ENCODE measurements at regions not wholly inside any gene's neighbourhood (a gene's known extent, or its start where the extent isn't known, plus 50 kb on each side); places are given as distances from the start of the nearest gene placed in this dataset.

DNA sequence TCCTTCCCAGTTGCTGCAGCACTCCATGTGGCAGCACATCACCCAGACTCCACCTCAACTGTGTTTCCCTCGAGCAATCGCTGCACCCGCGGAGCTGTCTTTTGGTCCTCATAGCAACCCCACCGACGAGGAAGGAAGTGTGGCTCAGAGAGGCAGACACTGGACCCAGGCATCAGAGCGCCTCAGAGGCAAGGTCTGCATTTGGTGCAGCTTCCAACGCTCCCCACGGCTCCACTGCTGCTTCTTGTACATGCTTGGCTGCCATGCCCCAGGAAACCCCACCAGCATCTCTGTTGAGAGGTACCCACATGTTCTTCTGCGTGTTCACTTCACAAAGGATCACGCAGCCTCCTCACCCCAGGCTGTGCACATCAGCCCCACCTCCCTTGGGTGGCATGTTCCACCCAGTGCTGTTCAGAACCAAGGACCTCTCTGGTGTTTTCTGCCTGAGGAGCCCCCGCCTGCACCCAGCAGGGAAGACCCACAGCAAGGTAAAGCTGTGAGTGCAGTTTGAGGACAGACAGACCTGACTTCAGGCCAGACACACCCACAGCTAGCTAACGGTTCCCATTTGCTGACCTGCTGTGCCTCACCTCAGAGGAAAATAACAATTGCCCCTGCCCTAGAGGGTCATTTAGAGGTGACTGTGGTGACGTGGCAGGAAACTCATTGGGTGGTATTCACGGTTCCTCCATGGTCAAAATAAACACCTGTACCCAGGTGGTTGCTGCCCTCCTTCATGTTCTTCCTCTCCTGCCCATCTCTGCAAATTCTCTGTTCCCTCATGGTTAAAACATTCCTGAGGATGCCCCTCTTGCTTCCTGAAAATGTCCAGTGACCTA, 326.3 kb upstream of the MYT1L start:
- 61% methylated on average over 12 of the region's 15 CpGs for WGBS
- no peak for DNase-seq (ENCODE audit: low spot score in 2 of 2)
- Histone ChIP-seq H3K9me3 (no peaks in the 10 kb centered on the region), H3K36me3 (no peaks in the 10 kb centered on the region), H3K27ac (no peak overlapping the region), H3K4me3 (no peak overlapping the region), H3K4me1 (peaks cover 5% of the 10 kb centered on the region), H3K27me3 (peaks cover 4% of the 10 kb centered on the region)
- no peak for TF ChIP-seq POLR2A (IDR thresholded peaks at IDR 0.05)
- TF ChIP-seq, protein P1, sequence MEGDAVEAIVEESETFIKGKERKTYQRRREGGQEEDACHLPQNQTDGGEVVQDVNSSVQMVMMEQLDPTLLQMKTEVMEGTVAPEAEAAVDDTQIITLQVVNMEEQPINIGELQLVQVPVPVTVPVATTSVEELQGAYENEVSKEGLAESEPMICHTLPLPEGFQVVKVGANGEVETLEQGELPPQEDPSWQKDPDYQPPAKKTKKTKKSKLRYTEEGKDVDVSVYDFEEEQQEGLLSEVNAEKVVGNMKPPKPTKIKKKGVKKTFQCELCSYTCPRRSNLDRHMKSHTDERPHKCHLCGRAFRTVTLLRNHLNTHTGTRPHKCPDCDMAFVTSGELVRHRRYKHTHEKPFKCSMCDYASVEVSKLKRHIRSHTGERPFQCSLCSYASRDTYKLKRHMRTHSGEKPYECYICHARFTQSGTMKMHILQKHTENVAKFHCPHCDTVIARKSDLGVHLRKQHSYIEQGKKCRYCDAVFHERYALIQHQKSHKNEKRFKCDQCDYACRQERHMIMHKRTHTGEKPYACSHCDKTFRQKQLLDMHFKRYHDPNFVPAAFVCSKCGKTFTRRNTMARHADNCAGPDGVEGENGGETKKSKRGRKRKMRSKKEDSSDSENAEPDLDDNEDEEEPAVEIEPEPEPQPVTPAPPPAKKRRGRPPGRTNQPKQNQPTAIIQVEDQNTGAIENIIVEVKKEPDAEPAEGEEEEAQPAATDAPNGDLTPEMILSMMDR (IDR thresholded peaks at IDR 0.05): no peak
- no peak for TF ChIP-seq EP300 (IDR thresholded peaks at IDR 0.05)
- TF ChIP-seq POLR2AphosphoS5 (IDR thresholded peaks at IDR 0.05): no peak

GRCh38 chr2:2656115-2657011, 325.3 kb upstream of the MYT1L start:
- Histone ChIP-seq H3K4me1 (peaks cover 5% of the 10 kb centered on the region), H3K36me3 (no peaks in the 10 kb centered on the region), H3K27ac (no peak overlapping the region), H3K9me3 (no peaks in the 10 kb centered on the region), H3K27me3 (peaks cover 4% of the 10 kb centered on the region), H3K4me3 (no peak overlapping the region)
- TF ChIP-seq, protein P1 (IDR thresholded peaks at IDR 0.05): no peak
- TF ChIP-seq POLR2AphosphoS5 (IDR thresholded peaks at IDR 0.05) (no peak), EP300 (IDR thresholded peaks at IDR 0.05) (no peak), POLR2A (IDR thresholded peaks at IDR 0.05) (no peak)
- no peak for DNase-seq (ENCODE audit: low spot score in 2 of 2)
- 34% methylated on average over 21 of the region's 21 CpGs for WGBS

DNA sequence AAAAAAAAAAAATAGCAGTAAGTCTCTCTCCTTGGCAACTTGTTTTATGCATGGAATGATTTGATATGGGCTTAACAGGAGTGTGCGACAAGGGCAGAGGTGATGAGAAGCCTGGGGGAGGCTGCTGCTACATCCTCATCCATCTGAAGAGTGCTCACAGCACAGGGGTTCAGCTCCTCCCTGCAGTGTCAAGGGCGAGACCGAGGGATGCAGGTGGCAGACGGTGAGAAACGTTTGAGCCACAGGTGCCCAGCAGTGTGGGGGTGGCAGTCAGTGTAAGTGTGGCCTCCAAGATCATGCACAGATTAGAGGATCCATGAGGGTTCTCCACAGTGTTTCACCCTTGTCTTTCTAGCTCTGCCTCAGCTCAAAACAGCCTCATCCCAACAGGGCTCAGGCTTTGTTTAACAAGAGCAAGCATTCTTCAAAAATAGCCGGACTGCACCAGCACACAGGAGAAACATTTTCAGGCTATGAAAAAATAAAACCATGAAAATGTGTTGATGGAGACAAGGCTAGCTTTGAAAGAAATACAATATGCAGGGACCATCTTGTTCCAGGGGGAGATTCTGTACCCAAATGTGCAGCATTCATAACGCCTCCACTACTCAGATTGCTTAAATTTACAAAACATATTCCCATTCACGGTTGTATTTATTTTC, 324.5 kb upstream of the MYT1L start:
- WGBS: 52% methylated on average over 8 of the region's 8 CpGs
- TF ChIP-seq POLR2AphosphoS5 (IDR thresholded peaks at IDR 0.05) (no peak), POLR2A (IDR thresholded peaks at IDR 0.05) (no peak), EP300 (IDR thresholded peaks at IDR 0.05) (no peak)
- TF ChIP-seq, protein P1 (IDR thresholded peaks at IDR 0.05): no peak
- no peak for DNase-seq (ENCODE audit: low spot score in 2 of 2)
- H3K27me3 ChIP-seq: peaks cover 4% of the 10 kb centered on the region
- no peak overlapping the region for H3K27ac ChIP-seq
- no peaks in the 10 kb centered on the region for H3K36me3 ChIP-seq
- no peaks in the 10 kb centered on the region for H3K9me3 ChIP-seq
- peaks cover 5% of the 10 kb centered on the region for H3K4me1 ChIP-seq
- no peak overlapping the region for H3K4me3 ChIP-seq

- H3K4me3 ChIP-seq: no peak overlapping the region
- peaks cover 5% of the 10 kb centered on the region for H3K4me1 ChIP-seq
- no peak for DNase-seq (ENCODE audit: low spot score in 2 of 2)
- H3K9me3 ChIP-seq: no peaks in the 10 kb centered on the region
- 70% methylated on average over 5 of the region's 5 CpGs for WGBS
- no peaks in the 10 kb centered on the region for H3K36me3 ChIP-seq
- TF ChIP-seq POLR2AphosphoS5 (IDR thresholded peaks at IDR 0.05) (no peak), EP300 (IDR thresholded peaks at IDR 0.05) (no peak), POLR2A (IDR thresholded peaks at IDR 0.05) (no peak)
- TF ChIP-seq, protein P1 (IDR thresholded peaks at IDR 0.05): no peak
- H3K27me3 ChIP-seq: peaks cover 7% of the 10 kb centered on the region
- no peak overlapping the region for H3K27ac ChIP-seq
Observed at GRCh38 chr2:2653231-2653630, 322.2 kb upstream of the MYT1L start.

Measured in suprapubic skin (tissue), 4 donors.